GM12872 (cell line): ENCODE measurements at regions not wholly inside any gene's neighbourhood (a gene's known extent, or its start where the extent isn't known, plus 50 kb on each side); places are given as distances from the start of the nearest gene placed in this dataset.

Experiments used
- TF ChIP-seq, protein P1 (sequence below): IDR thresholded peaks from 3 replicates; pipeline ENCODE4 v1.5.1; 2011; ENCODE audit warnings: low read depth, mild to moderate bottlenecking, low read length, moderate library complexity; ENCODE audit not compliant: insufficient read depth

DNA sequence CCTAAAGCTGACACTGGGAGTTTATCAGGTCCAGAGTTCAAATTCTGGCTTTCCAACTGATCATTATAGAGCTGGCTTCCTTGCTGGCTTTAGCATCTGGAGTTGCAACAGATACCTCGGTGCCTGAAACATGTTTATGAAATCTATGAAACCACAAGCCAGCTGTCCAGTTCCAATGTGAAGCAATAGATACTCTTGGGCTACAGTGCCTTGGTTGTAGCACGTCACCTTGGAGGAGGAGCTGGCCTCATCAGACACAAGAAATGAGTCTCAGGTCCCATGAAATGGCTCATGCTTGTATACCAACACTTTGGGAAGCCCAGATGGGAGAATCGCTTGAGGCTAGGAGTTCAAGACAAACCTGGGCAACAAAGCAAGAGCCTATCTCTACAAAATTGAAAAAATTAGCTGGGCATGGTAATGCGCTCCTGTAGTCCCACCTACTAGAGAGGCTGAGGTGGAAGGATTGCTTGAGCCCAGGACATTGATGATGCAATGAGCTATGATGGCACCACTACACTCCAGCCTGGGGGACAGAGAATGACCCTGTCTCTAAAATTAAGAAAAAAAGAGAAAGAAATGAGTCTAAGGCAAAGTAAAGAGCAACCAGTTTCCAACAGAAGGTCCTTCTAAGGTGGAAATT, 132.5 kb upstream of the ZNF648 start:
- TF ChIP-seq, protein P1, sequence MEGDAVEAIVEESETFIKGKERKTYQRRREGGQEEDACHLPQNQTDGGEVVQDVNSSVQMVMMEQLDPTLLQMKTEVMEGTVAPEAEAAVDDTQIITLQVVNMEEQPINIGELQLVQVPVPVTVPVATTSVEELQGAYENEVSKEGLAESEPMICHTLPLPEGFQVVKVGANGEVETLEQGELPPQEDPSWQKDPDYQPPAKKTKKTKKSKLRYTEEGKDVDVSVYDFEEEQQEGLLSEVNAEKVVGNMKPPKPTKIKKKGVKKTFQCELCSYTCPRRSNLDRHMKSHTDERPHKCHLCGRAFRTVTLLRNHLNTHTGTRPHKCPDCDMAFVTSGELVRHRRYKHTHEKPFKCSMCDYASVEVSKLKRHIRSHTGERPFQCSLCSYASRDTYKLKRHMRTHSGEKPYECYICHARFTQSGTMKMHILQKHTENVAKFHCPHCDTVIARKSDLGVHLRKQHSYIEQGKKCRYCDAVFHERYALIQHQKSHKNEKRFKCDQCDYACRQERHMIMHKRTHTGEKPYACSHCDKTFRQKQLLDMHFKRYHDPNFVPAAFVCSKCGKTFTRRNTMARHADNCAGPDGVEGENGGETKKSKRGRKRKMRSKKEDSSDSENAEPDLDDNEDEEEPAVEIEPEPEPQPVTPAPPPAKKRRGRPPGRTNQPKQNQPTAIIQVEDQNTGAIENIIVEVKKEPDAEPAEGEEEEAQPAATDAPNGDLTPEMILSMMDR = no peak

DNA sequence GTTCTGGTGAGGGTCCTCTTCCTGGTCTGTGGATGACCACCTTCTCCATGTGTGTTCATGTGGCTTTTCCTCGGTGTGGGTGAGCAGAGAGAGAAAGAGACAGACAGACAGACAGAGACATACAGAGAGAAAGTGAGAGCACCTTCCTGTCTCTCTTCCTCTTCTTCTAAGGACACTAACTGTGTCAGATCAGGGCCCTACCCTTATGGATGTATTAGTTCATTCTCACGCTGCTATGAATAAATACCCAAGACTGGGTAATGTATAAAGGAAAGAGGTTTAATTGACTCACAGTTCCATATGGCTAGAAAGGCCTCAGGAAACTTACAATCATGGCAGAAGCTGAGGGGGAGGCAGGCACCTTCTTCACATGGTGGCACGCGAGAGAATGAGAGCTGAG, 131.5 kb upstream of the ZNF648 start:
- TF ChIP-seq, protein P1 = no peak

DNA sequence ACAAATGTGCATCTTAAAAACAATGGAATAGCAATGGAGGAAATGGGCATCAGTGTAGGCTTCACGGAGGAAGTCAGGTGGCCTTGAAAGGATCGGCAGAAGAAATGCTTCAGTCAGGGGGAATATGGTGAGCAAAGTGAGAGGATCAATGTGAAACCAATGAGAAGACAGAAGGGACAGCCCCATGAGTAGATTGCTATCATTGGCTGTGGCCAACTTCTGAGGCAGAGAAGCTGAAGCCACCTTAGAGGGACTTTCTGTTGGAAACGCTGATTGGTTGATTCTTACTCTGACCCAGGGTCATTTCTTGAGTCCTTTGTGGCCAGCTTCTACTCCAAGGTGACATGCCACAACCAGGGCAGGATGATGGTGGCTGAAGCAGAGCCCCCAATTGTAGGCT, 130.7 kb upstream of the ZNF648 start:
- TF ChIP-seq, protein P1 = no peak

DNA sequence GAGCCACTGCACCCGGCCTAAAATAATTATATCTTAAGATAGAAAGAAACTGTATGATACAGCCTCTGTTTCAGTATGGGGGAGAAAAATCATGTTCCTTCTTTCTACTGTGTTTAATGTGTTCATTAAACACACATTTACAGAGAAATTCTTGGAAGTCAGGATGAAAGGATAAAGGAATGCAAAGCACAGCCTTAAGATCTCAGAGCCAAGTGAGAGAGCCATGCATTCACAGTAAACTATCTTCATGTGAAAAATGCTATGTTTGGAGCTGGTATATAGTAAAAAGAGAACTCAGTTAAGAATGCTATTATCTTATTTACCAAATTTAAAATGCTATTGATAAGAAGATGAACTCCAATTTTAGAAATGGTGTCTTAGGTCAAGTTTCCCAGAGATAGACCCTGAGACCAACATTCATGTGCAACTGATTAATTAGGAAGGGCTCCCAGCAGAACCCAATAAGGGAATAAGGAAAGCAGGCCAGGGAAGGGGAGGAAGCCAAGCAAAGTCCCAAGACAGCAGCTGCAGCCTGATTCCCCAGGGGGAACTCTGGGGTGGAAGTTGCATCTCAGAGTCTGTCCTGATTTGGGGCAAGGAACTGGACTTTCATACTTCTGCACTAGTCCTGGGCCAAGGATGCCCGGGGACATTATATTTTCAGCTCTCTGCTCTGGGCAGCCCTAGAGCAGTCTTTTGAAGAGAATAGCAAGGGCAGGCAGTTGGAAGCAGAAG, 130.0 kb upstream of the ZNF648 start:
- TF ChIP-seq, protein P1 = no peak

DNA sequence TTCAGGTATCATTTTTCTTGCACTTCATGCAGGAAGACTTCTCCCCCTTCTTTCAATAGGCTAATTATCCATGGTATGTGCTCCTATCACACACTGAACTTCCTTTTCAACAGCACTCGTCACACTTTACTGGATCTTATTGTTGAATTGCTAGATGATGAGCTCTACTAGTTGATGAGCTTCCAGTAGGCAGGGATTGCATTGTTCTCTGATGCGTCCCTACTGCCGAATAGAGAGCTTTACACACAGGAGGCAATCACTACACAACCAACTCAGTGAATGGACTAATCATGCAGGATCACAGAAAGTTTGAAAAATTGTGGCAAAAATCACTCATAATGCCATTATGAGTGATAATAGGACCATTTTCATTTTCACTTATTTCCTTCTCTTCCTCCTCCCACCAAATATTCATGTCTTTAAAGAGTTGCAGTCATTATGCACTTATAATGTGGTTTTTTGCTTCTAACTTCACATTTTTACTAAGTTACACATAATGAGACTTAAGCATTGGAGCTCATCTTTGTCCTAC, 128.1 kb upstream of the ZNF648 start:
- TF ChIP-seq, protein P1 = no peak

DNA sequence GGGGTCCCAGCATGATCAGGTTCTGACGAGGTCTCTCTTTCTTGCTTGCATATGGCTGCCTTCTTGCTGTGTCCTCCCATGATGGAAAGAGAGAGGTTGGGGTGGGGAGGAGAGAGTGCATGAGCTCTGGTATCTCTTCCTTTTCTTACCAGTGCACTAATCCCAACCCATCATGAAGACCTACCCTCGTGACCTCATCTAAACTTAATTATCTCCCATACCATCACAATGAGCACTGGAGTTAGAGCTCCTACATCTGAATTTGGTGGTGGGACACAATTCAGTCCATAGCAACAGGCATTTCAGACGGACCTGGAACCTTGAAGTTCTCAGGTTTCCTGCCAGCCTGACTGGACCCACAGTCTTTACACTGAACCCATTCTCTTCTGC, 125.2 kb upstream of the ZNF648 start:
- TF ChIP-seq, protein P1 = no peak

DNA sequence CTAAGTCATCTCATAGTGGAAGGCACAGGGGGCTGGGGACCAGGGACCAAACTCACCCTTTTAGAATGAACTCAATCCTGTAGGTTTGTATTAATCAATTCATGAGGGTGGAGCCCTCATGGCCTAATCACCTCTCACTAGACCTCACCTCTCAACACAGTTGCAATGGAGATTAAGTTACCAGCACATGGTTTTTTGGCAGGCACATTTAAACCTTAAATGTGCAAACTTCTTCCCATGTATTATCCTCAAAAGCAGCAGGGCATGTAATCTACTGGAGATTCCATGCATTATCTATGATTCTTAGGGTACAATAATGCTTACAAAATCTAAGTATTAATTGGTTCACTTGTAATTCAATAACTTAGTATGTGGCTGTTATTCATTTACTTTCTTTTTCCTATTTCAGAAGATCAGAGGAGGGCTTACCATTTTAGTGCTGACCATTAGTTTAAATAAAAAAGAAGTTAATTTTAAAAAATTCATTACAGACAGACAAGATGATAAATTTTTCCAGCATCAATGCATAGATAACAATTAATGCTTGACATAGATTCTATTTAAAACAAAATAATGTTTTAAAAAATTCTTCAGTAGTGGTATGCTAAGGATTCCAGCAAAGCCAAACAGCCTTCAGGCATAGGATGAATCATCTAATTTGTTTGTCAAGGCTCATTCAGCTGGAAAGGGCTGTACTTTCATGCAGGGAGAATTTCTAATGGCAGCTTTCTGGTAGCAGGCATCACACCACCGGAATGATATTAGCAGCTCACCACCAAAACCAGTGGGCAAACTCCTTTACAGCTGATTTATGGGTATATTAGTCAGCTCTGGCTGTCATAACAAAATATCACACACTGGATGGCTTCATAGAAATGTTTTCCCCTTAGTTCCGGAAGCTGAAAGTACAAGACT, 124.6 kb upstream of the ZNF648 start:
- TF ChIP-seq, protein P1 = no peak
